Retinal pigment epithelial cell (primary cell): ENCODE measurements at regions not wholly inside any gene's neighbourhood (a gene's known extent, or its start where the extent isn't known, plus 50 kb on each side); places are given as distances from the start of the nearest gene placed in this dataset.

Experiments used
- DNase-seq: peaks from one replicate; pipeline ENCODE4 v3.0.0-alpha.2; 2010; ENCODE audit warnings: low read depth
- H3K4me3 ChIP-seq: 2 replicates; pipeline ENCODE4 v1.5.1; 2011; ENCODE audit warnings: mild to moderate bottlenecking, low read length, control low read depth, moderate library complexity
- TF ChIP-seq, protein P1 (sequence below): conservative IDR thresholded peaks from 2 replicates; pipeline ENCODE4 v1.5.1; 2011; ENCODE audit warnings: low read depth, low read length, control low read depth, inconsistent platforms

GRCh38 chr12:94766397-94766796, 116.0 kb upstream of the TMCC3 start:
- DNase-seq = no peak
- TF ChIP-seq, protein P1, sequence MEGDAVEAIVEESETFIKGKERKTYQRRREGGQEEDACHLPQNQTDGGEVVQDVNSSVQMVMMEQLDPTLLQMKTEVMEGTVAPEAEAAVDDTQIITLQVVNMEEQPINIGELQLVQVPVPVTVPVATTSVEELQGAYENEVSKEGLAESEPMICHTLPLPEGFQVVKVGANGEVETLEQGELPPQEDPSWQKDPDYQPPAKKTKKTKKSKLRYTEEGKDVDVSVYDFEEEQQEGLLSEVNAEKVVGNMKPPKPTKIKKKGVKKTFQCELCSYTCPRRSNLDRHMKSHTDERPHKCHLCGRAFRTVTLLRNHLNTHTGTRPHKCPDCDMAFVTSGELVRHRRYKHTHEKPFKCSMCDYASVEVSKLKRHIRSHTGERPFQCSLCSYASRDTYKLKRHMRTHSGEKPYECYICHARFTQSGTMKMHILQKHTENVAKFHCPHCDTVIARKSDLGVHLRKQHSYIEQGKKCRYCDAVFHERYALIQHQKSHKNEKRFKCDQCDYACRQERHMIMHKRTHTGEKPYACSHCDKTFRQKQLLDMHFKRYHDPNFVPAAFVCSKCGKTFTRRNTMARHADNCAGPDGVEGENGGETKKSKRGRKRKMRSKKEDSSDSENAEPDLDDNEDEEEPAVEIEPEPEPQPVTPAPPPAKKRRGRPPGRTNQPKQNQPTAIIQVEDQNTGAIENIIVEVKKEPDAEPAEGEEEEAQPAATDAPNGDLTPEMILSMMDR = no peak

DNA sequence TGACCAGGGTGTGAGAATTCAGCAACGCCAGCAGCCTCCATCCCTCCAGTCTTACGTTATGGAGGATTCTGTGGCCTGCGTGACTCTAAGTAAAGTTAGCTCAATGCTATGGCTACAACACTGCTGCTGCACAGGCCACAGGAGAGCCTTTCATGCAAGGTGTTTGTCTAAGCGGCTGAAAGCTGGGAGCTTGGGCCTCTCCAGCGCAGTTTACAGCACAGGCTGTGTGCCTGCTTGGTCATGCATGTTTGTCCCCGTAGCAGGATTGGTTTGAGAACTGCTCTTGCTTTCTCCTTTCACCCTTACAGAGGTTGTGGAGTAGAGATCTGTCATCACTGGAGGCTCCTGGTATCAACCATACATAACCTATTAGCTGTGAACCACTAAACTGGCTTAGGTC, 113.1 kb upstream of the TMCC3 start:
- DNase-seq = no peak
- TF ChIP-seq, protein P1 = no peak
- no peak overlapping the region for H3K4me3 ChIP-seq

More at GRCh38 chr12:94766397-94766796, 116.0 kb upstream of the TMCC3 start:
- H3K4me3 ChIP-seq = no peak overlapping the region

DNA sequence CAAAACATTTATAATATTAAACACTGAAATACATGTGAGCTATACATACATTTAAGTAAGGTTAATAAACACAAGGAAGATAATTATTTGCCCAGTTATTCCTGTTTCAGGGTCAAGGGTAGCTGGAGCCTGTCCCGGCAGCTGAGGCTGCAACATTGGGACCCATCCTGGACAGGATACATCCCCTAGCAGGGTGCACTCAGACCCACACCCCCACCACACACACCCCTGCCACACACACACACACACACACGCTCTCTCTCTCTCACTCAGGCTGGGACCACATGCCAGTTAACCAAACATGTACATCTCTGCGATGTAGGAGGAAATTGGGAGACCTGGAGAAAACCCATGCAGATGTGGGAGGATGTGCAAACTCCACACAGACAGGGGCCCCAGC, 112.6 kb upstream of the TMCC3 start:
- TF ChIP-seq, protein P1 = no peak
- no peak for DNase-seq
- no peak overlapping the region for H3K4me3 ChIP-seq

GRCh38 chr12:94762259-94762942, 112.0 kb upstream of the TMCC3 start:
- DNase-seq = no peak
- H3K4me3 ChIP-seq = no peak overlapping the region
- TF ChIP-seq, protein P1 = no peak

GRCh38 chr12:94761559-94761958, 111.2 kb upstream of the TMCC3 start:
- no peak overlapping the region for H3K4me3 ChIP-seq
- peak; percentile 85 for DNase-seq
- TF ChIP-seq, protein P1 = no peak

GRCh38 chr12:94760786-94761185, 110.4 kb upstream of the TMCC3 start:
- TF ChIP-seq, protein P1 = no peak
- no peak for DNase-seq

DNA sequence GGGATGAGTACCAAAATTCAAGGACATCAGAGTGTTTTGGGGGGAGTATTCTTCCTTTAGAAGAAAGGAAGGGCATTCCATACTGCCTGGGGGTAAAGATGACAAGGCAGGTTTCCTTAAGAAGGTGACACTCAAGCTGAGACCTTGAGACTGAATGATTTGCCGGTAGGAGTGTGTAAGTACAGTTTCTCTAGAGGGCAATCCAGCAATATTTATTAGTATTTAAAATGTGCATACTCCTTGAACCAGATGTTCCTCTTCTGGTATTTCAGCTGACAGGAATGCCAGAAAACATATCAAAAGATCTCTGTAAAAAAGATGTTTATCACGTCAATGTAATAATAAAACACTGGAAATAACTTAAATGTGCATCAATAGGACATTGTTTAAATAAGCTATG, 106.4 kb upstream of the TMCC3 start:
- no peak overlapping the region for H3K4me3 ChIP-seq
- DNase-seq = no peak
- TF ChIP-seq, protein P1 = no peak

More at GRCh38 chr12:94760786-94761185, 110.4 kb upstream of the TMCC3 start:
- no peak overlapping the region for H3K4me3 ChIP-seq
